IMR-90 (cell line): ENCODE measurements at regions not wholly inside any gene's neighbourhood (a gene's known extent, or its start where the extent isn't known, plus 50 kb on each side); places are given as distances from the start of the nearest gene placed in this dataset.

Source experiments
- ATAC-seq: fragments of 200-7000 bp; cut with Tn5 transposase; 2 replicates; pipeline ENCODE4 v1.9.1; 2020; ENCODE audit warnings: low read depth, mild to moderate bottlenecking, moderate library complexity
- BruUV-seq: library from RNA; stranded (reverse); fragments of 400-500 nt; replicated peaks from 2 replicates; lab custom pipeline; 2021; lab: Mats Ljungman, UMichigan
- CTCF ChIA-PET: fragments of 300-600 bp; formaldehyde crosslinking; extraction: SDS; loops from one replicate; lab custom pipeline; 2021; ENCODE audit warnings: antibody characterized with exemption; lab: Yijun Ruan, JAX
- POLR2A ChIA-PET: fragments of 300-600 bp; sonication (Branson Sonifier 250); formaldehyde crosslinking; loops from one replicate; lab custom pipeline; 2022; ENCODE audit warnings: antibody characterized with exemption; ENCODE audit not compliant: unreplicated experiment; lab: Charles Lee
- DNase-seq: peaks from one replicate; pipeline ENCODE4 v3.0.0; 2013
- H2AFZ ChIP-seq: replicated peaks from 2 replicates; pipeline ENCODE3; 2013; ENCODE audit warnings: low read length, mild to moderate bottlenecking; ENCODE audit not compliant: poor library complexity
- H2AK5ac ChIP-seq: 2 replicates; pipeline ENCODE4 v1.6.1; 2013; ENCODE audit warnings: low read depth, low read length, inconsistent platforms
- H2AK9ac ChIP-seq: replicated peaks from 2 replicates; pipeline ENCODE3; 2013; ENCODE audit warnings: mild to moderate bottlenecking, low read depth, low read length, moderate library complexity; ENCODE audit not compliant: poor library complexity
- H2BK120ac ChIP-seq: 2 replicates; pipeline ENCODE4 v1.6.1; 2013; ENCODE audit warnings: low read depth, low read length, inconsistent platforms
- H2BK15ac ChIP-seq: 3 replicates; pipeline ENCODE4 v1.6.1; 2013; ENCODE audit warnings: low read depth, low read length, inconsistent platforms
- H2BK20ac ChIP-seq: 2 replicates; pipeline ENCODE4 v1.6.1; 2013; ENCODE audit warnings: low read depth, mild to moderate bottlenecking, inconsistent platforms, low read length, moderate library complexity
- H2BK5ac ChIP-seq: 2 replicates; pipeline ENCODE4 v1.6.1; 2013; ENCODE audit warnings: mild to moderate bottlenecking, low read depth, low read length, inconsistent platforms; ENCODE audit not compliant: poor library complexity, severe bottlenecking
- H3K14ac ChIP-seq: replicated peaks from 2 replicates; pipeline ENCODE4 v1.6.1; 2013; ENCODE audit warnings: low read depth, low read length, inconsistent platforms
- H3K18ac ChIP-seq: 2 replicates; pipeline ENCODE4 v1.6.1; 2013; ENCODE audit warnings: low read depth, low read length, control low read depth
- H3K23ac ChIP-seq: 2 replicates; pipeline ENCODE4 v1.6.1; 2013; ENCODE audit warnings: low read depth, low read length, inconsistent platforms
- H3K27ac ChIP-seq: 2 replicates; pipeline ENCODE4 v1.5.1; 2013; ENCODE audit warnings: mild to moderate bottlenecking, control low read depth, low read length; ENCODE audit not compliant: insufficient read depth
- H3K27me3 ChIP-seq: 2 replicates; pipeline ENCODE4 v1.6.1; 2013; ENCODE audit warnings: low read length; ENCODE audit not compliant: control insufficient read depth, insufficient read depth
- H3K36me3 ChIP-seq: 2 replicates; pipeline ENCODE4 v1.6.1; 2013; ENCODE audit warnings: low read length, mixed read lengths; ENCODE audit not compliant: control insufficient read depth, insufficient read depth
- H3K4ac ChIP-seq: 2 replicates; pipeline ENCODE4 v1.6.1; 2013; ENCODE audit warnings: low read depth, low read length, inconsistent platforms
- H3K4me1 ChIP-seq: 2 replicates; pipeline ENCODE4 v1.6.1; 2013; ENCODE audit warnings: low read length, mixed read lengths; ENCODE audit not compliant: control insufficient read depth, insufficient read depth
- H3K4me2 ChIP-seq: 2 replicates; pipeline ENCODE4 v1.6.1; 2013; ENCODE audit warnings: low read depth, mild to moderate bottlenecking, control low read depth, low read length, moderate library complexity
- H3K4me3 ChIP-seq: 2 replicates; pipeline ENCODE4 v1.5.1; 2013; ENCODE audit warnings: low read depth, mild to moderate bottlenecking, control low read depth, low read length, moderate library complexity; ENCODE audit not compliant: insufficient read depth
- H3K56ac ChIP-seq: 2 replicates; pipeline ENCODE4 v1.6.1; 2013; ENCODE audit warnings: low read length, inconsistent platforms; ENCODE audit not compliant: insufficient read depth; ENCODE audit errors: extremely low read depth
- H3K79me1 ChIP-seq, 2 experiments: 2 replicates each; pipeline ENCODE4 v1.6.1; 2013; ENCODE audit warnings: low read length in 2 of 2, inconsistent platforms in 1 of 2, low read depth in 1 of 2
- H3K9ac ChIP-seq: 2 replicates; pipeline ENCODE4 v1.6.1; 2013; ENCODE audit warnings: low read depth, low read length, control low read depth
- H3K9me1 ChIP-seq: 2 replicates; pipeline ENCODE4 v1.6.1; 2013; ENCODE audit warnings: low read length, inconsistent platforms; ENCODE audit not compliant: insufficient read depth
- H3K9me3 ChIP-seq: 2 replicates; pipeline ENCODE4 v1.6.1; 2013; ENCODE audit warnings: low read length; ENCODE audit not compliant: control insufficient read depth, insufficient read depth
- H4K20me1 ChIP-seq: 2 replicates; pipeline ENCODE4 v1.6.1; 2013; ENCODE audit warnings: low read length, inconsistent platforms; ENCODE audit not compliant: insufficient read depth
- H4K5ac ChIP-seq: 2 replicates; pipeline ENCODE4 v1.6.1; 2013; ENCODE audit warnings: mild to moderate bottlenecking, low read depth, low read length, control low read depth
- H4K8ac ChIP-seq, 2 experiments: 2 replicates each; pipeline ENCODE4 v1.6.1; 2013; ENCODE audit warnings: low read depth in 2 of 2, low read length in 2 of 2, control low read depth in 1 of 2, inconsistent platforms in 1 of 2
- H4K91ac ChIP-seq: 2 replicates; pipeline ENCODE4 v1.6.1; 2013; ENCODE audit warnings: low read depth, low read length, inconsistent platforms; ENCODE audit not compliant: insufficient read depth
- BHLHE40 ChIP-seq: fragments of 150-350 bp; IDR thresholded peaks from 2 replicates; pipeline ENCODE4 v1.6.1; 2016; ENCODE audit warnings: mild to moderate bottlenecking, low read depth, low read length
- CEBPB ChIP-seq: IDR thresholded peaks from 2 replicates; pipeline ENCODE4 v1.6.1; 2012; ENCODE audit warnings: low read depth, low read length, improper control_type of control experiment
- CHD1 ChIP-seq: IDR thresholded peaks from 2 replicates; pipeline ENCODE4 v1.6.1; 2012; ENCODE audit warnings: low read depth, low read length, improper control_type of control experiment
- CTCF ChIP-seq: conservative IDR thresholded peaks from 2 replicates; pipeline ENCODE4 v1.5.1; 2012; ENCODE audit warnings: mild to moderate bottlenecking, low read depth, low read length, improper control_type of control experiment
- ELK1 ChIP-seq: fragments of 150-350 bp; IDR thresholded peaks from 2 replicates; pipeline ENCODE4 v1.6.1; 2016; ENCODE audit warnings: low read depth, mild to moderate bottlenecking, low read length, moderate library complexity, borderline replicate concordance
- MAZ ChIP-seq: IDR thresholded peaks from 2 replicates; pipeline ENCODE4 v1.6.1; 2012; ENCODE audit warnings: low read depth, mild to moderate bottlenecking, low read length, improper control_type of control experiment, moderate library complexity, borderline replicate concordance
- MXI1 ChIP-seq: IDR thresholded peaks from 2 replicates; pipeline ENCODE4 v1.6.1; 2012; ENCODE audit warnings: low read depth, mild to moderate bottlenecking, low read length, moderate library complexity, borderline replicate concordance
- NFE2L2 ChIP-seq: fragments of 150-350 bp; IDR thresholded peaks from 2 replicates; pipeline ENCODE4 v1.6.1; 2016; ENCODE audit warnings: low read depth, mild to moderate bottlenecking, low read length
- POLR2A ChIP-seq: IDR thresholded peaks from 2 replicates; pipeline ENCODE4 v1.6.1; 2012; ENCODE audit warnings: mild to moderate bottlenecking, low read depth, low read length
- RAD21 ChIP-seq: IDR thresholded peaks from 2 replicates; pipeline ENCODE4 v1.6.1; 2012; ENCODE audit warnings: low read length, improper control_type of control experiment
- RCOR1 ChIP-seq: IDR thresholded peaks from 2 replicates; pipeline ENCODE4 v1.6.1; 2012; ENCODE audit warnings: mild to moderate bottlenecking, low read length, improper control_type of control experiment; ENCODE audit not compliant: insufficient replicate concordance
- RFX5 ChIP-seq: IDR thresholded peaks from 2 replicates; pipeline ENCODE4 v1.8.0; 2012; ENCODE audit warnings: low read depth, mild to moderate bottlenecking, low read length, moderate library complexity
- SMC3 ChIP-seq: fragments of 150-350 bp; IDR thresholded peaks from 2 replicates; pipeline ENCODE4 v1.6.1; 2016; ENCODE audit warnings: low read depth, mild to moderate bottlenecking, antibody characterized with exemption, low read length, moderate library complexity
- WGBS, 2 experiments: methylation state at CpG; one replicate each; pipeline versions ENCODE4 v1.1.5 to v1.1.7; 2013; ENCODE audit warnings: missing lambda C conversion rate in 2 of 2; ENCODE audit not compliant: insufficient read length in 1 of 2; ENCODE audit errors: extremely low coverage in 2 of 2; 5-methylcytosine and 5-hydroxymethylcytosine counted together
- dilution Hi-C: fragments of 300-500 bp; cut with HindIII; formaldehyde crosslinking; loops from one replicate; pipeline ENCODE4 v1.14.3; 2018; ENCODE audit warnings: low sequenced_read_pairs; ENCODE audit not compliant: unreplicated experiment
- in situ Hi-C: fragments of 300-500 bp; cut with MboI; formaldehyde crosslinking; loops from 3 replicates; pipeline ENCODE4 v1.14.3; 2019; ENCODE audit warnings: low sequenced_read_pairs, inconsistent platforms, mixed read lengths
- intact Hi-C: fragments of 100-400 bp; cut with micrococcal nuclease; formaldehyde crosslinking; loops from 2 replicates; pipeline ENCODE4 v1.10.0; 2022

- TF ChIP-seq MXI1 (peak; percentile 88; the same call in 1 of the 2 replicates), BHLHE40 (0 out of 2 replicates have a peak, but pooled peaks have one; percentile 3)
These were observed 155.9 kb upstream of the RUNX1 start (continued) for GRCh38 chr21:35204850-35205541.

DNA sequence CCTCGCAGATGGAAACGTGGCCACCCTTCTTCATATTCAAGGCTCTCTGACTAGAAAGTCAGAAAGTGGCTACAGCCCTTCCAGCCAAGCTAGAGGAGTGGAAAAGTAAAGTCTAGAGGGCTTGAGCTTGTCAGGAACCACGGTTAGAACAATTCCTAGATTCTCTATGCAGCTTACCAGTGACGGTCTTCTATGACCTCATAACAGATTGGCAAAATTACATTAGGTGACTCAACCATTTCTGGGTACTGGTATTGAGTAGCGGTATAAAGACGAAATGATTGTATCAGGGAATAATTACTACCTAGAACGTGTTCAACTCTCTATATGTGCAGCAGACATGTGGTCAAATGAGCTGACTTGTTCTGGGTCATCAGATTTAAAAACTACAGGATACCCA lies 155.0 kb upstream of the RUNX1 start:
- peak overlapping the region; percentile 91 for H2BK120ac ChIP-seq
- no peak overlapping the region for H2AK9ac ChIP-seq
- H3K27me3 ChIP-seq = no peaks in the 10 kb centered on the region
- no peaks in the 10 kb centered on the region for H3K36me3 ChIP-seq
- no peak overlapping the region; the same call in 1 of the 2 replicates for H3K4me2 ChIP-seq
- H3K4me1 ChIP-seq = peaks cover 36% of the 10 kb centered on the region
- in situ Hi-C loops (no loop called here), intact Hi-C loops (loop anchor here (2.0 to 10.0 kb wide), 5 partner anchors 53 to 641 kb away; no protein-coding TSS in a partner anchor), dilution Hi-C loops (no loop called here)
- no peaks in the 10 kb centered on the region for H4K20me1 ChIP-seq
- H2AK5ac ChIP-seq = peak overlapping the region; percentile 87
- peak overlapping the region; percentile 81; the same call in 2 of the 3 replicates for H2BK15ac ChIP-seq
- peak overlapping the region; percentile 92 for H3K18ac ChIP-seq
- H4K5ac ChIP-seq = peak overlapping the region; percentile 94
- H3K4ac ChIP-seq = peak overlapping the region; percentile 85
- H3K23ac ChIP-seq = peak overlapping the region; percentile 61
- no CpG with 5 or more reads among the region's 7 CpGs for WGBS, 2 experiments
- H3K14ac ChIP-seq = peak overlapping the region; percentile 89
- no TSS peak for BruUV-seq
- ATAC-seq = no peak
- H3K9ac ChIP-seq = no peak overlapping the region
- no peaks in the 10 kb centered on the region for H3K9me3 ChIP-seq
- ChIA-PET CTCF (interaction anchor here (0.6 to 1.5 kb wide), 5 partner anchors 153 to 314 kb away, joined by 3 to 7 read pairs (median 3); no protein-coding TSS in a partner anchor), POLR2A (interaction anchor here (0.9 to 1.7 kb wide), 3 partner anchors 119 to 315 kb away, joined by 6 to 13 read pairs (median 9); no protein-coding TSS in a partner anchor)
- H4K91ac ChIP-seq = peak overlapping the region; percentile 60
- no peak overlapping the region for H3K4me3 ChIP-seq
- H3K27ac ChIP-seq = peak overlapping the region; percentile 58
- peak overlapping the region; percentile 97 for H2BK20ac ChIP-seq
- peak overlapping the region; percentile 34 to 77; a peak in 3 of 4 replicates for H4K8ac ChIP-seq
- peaks cover 16% of the 10 kb centered on the region for H3K9me1 ChIP-seq
- H3K79me1 ChIP-seq = peaks cover 0 to 21% of the 10 kb centered on the region in 2 experiments; a peak in 2 of 4 replicates
- no peak overlapping the region for H2AFZ ChIP-seq
- DNase-seq = peak; percentile 46
- H2BK5ac ChIP-seq = peak overlapping the region; percentile 92
- peak overlapping the region; percentile 13; the same call in 1 of the 2 replicates for H3K56ac ChIP-seq
- TF ChIP-seq CTCF = no peak
- TF ChIP-seq RFX5 = no peak
- no peak for TF ChIP-seq SMC3
- TF ChIP-seq CHD1 = no peak
- no peak for TF ChIP-seq ELK1
- TF ChIP-seq RCOR1 = no peak
- no peak for TF ChIP-seq MAZ
- no peak for TF ChIP-seq RAD21
- TF ChIP-seq NFE2L2 = no peak
- no peak for TF ChIP-seq CEBPB
- TF ChIP-seq POLR2A = no peak
- no peak for TF ChIP-seq BHLHE40
